Nephron progenitor cell (in vitro differentiated cells): ENCODE measurements at regions not wholly inside any gene's neighbourhood (a gene's known extent, or its start where the extent isn't known, plus 50 kb on each side); places are given as distances from the start of the nearest gene placed in this dataset.
A peak's percentile ranks its signal among the peaks of the same experiment; 100 is the strongest.

Experiments
- DNase-seq: peaks from one replicate; pipeline ENCODE4 v3.0.0; 2021
- H3K27ac Mint-ChIP-seq: 2 replicates; pipeline ENCODE4 v1.8.0; 2021; ENCODE audit warnings: mild to moderate bottlenecking, moderate library complexity, mixed read lengths
- H3K27me3 Mint-ChIP-seq: 2 replicates; pipeline ENCODE4 v1.8.0; 2021; ENCODE audit warnings: mild to moderate bottlenecking, low read depth, mixed read lengths; ENCODE audit not compliant: poor library complexity
- H3K36me3 Mint-ChIP-seq: 2 replicates; pipeline ENCODE4 v1.8.0; 2021; ENCODE audit warnings: low read depth, mixed read lengths
- H3K4me1 Mint-ChIP-seq: 2 replicates; pipeline ENCODE4 v1.8.0; 2021; ENCODE audit warnings: mixed read lengths
- H3K4me3 Mint-ChIP-seq: 2 replicates; pipeline ENCODE4 v1.8.0; 2021; ENCODE audit warnings: mild to moderate bottlenecking, moderate library complexity, mixed read lengths
- H3K9me3 Mint-ChIP-seq: 2 replicates; pipeline ENCODE4 v1.8.0; 2021; ENCODE audit warnings: mild to moderate bottlenecking, moderate library complexity, mixed read lengths
- TF ChIP-seq, protein P1 (sequence below): fragments of 200-600 bp; sonication (generic); IDR thresholded peaks from 2 replicates; pipeline ENCODE4 v1.5.0; 2021; ENCODE audit warnings: antibody characterized with exemption

GRCh38 chr1:244106837-244107493 is 55.9 kb downstream of the ZBTB18 start:
- peak overlapping the region; percentile 26 for H3K27ac Mint-ChIP-seq
- H3K36me3 Mint-ChIP-seq: no peaks in the 10 kb centered on the region
- H3K4me3 Mint-ChIP-seq: peak overlapping the region; percentile 27
- TF ChIP-seq, protein P1, sequence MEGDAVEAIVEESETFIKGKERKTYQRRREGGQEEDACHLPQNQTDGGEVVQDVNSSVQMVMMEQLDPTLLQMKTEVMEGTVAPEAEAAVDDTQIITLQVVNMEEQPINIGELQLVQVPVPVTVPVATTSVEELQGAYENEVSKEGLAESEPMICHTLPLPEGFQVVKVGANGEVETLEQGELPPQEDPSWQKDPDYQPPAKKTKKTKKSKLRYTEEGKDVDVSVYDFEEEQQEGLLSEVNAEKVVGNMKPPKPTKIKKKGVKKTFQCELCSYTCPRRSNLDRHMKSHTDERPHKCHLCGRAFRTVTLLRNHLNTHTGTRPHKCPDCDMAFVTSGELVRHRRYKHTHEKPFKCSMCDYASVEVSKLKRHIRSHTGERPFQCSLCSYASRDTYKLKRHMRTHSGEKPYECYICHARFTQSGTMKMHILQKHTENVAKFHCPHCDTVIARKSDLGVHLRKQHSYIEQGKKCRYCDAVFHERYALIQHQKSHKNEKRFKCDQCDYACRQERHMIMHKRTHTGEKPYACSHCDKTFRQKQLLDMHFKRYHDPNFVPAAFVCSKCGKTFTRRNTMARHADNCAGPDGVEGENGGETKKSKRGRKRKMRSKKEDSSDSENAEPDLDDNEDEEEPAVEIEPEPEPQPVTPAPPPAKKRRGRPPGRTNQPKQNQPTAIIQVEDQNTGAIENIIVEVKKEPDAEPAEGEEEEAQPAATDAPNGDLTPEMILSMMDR: no peak
- no peaks in the 10 kb centered on the region for H3K9me3 Mint-ChIP-seq
- H3K27me3 Mint-ChIP-seq: peaks cover 6% of the 10 kb centered on the region
- DNase-seq: no peak
- peaks cover 80% of the 10 kb centered on the region for H3K4me1 Mint-ChIP-seq

- Mint-ChIP-seq H3K4me3 (no peak overlapping the region), H3K27me3 (peaks cover 3% of the 10 kb centered on the region), H3K4me1 (peaks cover 66% of the 10 kb centered on the region), H3K9me3 (no peaks in the 10 kb centered on the region), H3K36me3 (no peaks in the 10 kb centered on the region), H3K27ac (no peak overlapping the region)
- TF ChIP-seq, protein P1: no peak
- DNase-seq: no peak
These were observed 59.9 kb downstream of the ZBTB18 start for GRCh38 chr1:244111027-244111426.

- no peak for DNase-seq
- Mint-ChIP-seq H3K36me3 (no peaks in the 10 kb centered on the region), H3K27me3 (peaks cover 3% of the 10 kb centered on the region), H3K27ac (no peak overlapping the region), H3K4me3 (no peak overlapping the region), H3K9me3 (peaks cover 7% of the 10 kb centered on the region), H3K4me1 (peaks cover 56% of the 10 kb centered on the region)
- TF ChIP-seq, protein P1: no peak
These were observed 61.0 kb downstream of the ZBTB18 start for GRCh38 chr1:244112041-244112440.

DNA sequence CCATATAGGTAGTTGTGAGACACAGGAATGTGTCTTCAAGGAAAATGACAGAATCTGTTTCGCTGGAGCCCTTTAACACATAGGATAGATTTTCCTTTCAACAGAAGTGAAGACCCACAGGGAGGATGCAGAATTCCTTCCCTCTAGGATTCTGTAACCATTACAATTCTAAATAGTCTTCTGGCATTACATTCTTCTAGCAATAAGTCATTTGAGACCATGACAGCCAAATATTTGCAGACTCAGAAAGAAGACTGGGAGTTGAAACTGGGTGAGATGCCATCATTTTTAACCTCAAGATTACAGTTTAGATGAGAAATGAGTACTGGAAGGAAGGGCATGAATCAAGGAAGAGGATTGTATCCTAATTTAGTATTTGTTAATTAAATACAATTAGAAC is 61.6 kb downstream of the ZBTB18 start:
- Mint-ChIP-seq H3K27ac (no peak overlapping the region), H3K9me3 (peaks cover 13% of the 10 kb centered on the region), H3K27me3 (peaks cover 3% of the 10 kb centered on the region), H3K4me1 (peaks cover 52% of the 10 kb centered on the region), H3K4me3 (no peak overlapping the region), H3K36me3 (no peaks in the 10 kb centered on the region)
- TF ChIP-seq, protein P1: no peak
- DNase-seq: no peak

DNA sequence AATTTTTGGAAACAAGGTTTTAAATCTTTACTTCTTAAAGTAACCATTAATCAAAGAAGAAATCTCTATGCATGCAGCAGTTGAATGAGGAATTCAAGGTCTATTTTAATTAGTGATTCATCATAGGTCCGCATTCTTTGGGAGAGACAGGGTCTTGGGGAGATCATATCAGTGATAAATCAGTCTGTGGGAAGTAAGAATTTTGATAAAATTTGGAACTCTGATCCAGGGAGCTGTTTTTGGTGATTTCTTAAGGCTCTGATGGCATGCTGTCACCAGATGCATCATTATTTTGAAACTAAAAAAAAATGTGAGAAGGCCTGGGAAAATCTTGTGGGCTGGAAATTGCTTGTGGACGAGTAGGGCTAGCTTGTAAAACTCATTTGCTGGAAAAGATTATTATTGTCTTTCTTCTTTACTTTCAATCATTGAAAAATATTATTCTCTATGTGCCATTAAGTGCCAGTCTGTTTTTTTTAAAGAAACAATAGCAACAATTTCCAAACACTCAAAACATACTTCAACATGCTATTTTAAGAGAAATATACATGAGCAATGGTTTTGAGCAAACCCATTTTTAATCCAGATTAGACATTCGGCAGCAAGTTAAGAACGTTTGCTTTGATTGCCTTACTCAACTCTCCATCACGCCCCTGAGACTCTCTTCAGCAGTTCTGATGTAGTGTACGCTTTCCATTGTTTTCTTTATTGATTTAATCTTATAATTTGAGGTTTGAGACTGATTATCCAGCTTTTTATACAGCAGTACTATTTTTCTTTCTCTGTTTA is 62.6 kb downstream of the ZBTB18 start:
- no peak overlapping the region for H3K27ac Mint-ChIP-seq
- no peak for DNase-seq
- no peaks in the 10 kb centered on the region for H3K36me3 Mint-ChIP-seq
- H3K27me3 Mint-ChIP-seq: peaks cover 3% of the 10 kb centered on the region
- peaks cover 54% of the 10 kb centered on the region for H3K4me1 Mint-ChIP-seq
- TF ChIP-seq, protein P1: no peak
- no peak overlapping the region for H3K4me3 Mint-ChIP-seq
- peaks cover 14% of the 10 kb centered on the region for H3K9me3 Mint-ChIP-seq

GRCh38 chr1:244114892-244115291 is 63.8 kb downstream of the ZBTB18 start:
- DNase-seq: no peak
- Mint-ChIP-seq H3K9me3 (peaks cover 14% of the 10 kb centered on the region), H3K27ac (no peak overlapping the region), H3K4me3 (no peak overlapping the region), H3K36me3 (no peaks in the 10 kb centered on the region), H3K4me1 (peaks cover 55% of the 10 kb centered on the region), H3K27me3 (peaks cover 6% of the 10 kb centered on the region)
- TF ChIP-seq, protein P1: no peak
